HG03103 (cell line): ENCODE measurements at regions not wholly inside any gene's neighbourhood (a gene's known extent, or its start where the extent isn't known, plus 50 kb on each side); places are given as distances from the start of the nearest gene placed in this dataset.
"Not testable (repeated sequence)": the region's sequence is repeated elsewhere in the genome, so short reads cannot be mapped to it uniquely, and the experiment has no call there.

Source experiments
- ATAC-seq: cut with Tn5 transposase; IDR thresholded peaks from one replicate; pipeline ENCODE4 v1.9.1; 2021; ENCODE audit warnings: low read depth; ENCODE audit not compliant: unreplicated experiment

DNA sequence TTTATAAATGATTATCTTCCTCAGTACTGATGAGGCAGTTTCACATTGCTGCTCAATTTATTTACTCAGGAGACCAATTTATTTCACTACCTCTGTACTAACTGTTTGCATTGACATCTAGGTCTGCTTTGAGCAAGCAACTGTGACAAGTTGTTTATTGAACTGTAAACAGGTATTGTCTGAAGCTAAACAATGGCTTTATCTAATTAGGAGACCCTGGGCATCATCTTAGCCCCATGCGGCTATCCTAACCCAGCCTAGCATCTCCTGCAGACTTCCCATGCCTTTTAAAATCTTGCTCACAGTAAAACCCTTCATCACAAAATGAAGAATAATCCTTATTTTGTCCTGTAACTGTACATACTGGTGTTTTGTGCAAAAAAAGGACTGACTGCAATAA, 348.2 kb downstream of the RWDD3 start:
- ATAC-seq: no peak

DNA sequence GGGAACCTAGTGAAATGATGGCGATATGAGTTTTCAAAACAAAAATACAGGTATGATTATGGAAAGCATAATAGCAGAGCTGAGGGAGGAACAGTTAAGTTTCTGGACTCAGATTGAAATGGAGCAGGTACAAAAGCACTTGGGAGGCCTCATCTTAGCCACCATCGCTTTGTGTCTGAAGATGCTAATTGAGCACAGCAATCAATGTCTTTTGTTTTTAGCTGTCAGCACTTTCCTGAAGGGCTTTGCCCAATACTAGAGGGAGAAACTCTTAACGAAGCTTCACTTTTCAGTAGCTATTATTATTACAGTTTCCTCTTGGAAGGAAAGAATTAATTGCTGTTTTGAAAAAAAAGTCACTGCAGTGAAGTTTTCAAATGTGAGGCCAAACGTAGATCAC, 348.7 kb downstream of the RWDD3 start:
- ATAC-seq: no peak

DNA sequence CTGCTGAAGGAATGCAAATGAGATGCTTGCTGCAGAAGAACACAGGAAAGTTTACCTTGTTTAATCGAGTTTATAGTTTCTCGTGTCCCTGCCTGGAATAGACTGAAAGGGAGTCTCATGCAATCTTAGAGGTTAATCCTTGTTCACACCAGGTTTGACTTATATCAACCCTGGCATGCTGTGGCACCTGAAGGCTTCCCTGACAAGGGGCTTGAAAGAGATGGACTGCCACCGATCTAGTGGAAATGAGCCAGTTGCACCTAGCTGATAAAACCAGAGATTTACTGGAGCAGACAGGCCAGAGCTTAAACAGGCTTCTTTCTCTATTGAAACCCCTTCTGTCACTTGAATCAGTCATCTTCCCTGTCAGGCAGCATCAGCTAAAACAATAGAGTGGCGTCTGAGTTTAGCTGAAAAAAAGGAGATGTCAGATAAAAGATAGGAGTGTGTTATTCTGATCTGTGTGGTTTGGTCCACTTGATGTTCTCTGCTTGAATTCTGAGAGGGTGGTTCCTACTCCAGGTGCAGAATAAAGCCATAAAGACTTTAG, 349.7 kb downstream of the RWDD3 start:
- no peak for ATAC-seq

DNA sequence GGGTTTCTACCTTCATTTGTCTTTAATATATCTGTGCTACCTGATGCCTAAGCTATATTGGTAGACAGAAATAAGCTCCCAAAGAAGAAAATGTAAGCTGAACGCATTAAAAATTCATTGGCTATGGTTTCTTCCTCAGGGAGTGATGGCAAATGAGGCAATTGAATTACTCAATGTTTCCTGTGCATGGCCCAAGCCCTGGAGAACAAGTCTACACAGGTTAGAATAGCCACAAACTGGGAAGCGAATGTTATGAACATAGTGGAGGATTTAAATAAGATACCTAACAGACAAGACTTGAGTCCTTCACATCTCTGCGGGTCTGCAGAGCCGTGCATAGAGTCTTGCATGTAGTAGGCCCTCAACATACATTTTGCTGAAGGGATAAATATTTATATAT, 350.3 kb downstream of the RWDD3 start:
- no peak for ATAC-seq

DNA sequence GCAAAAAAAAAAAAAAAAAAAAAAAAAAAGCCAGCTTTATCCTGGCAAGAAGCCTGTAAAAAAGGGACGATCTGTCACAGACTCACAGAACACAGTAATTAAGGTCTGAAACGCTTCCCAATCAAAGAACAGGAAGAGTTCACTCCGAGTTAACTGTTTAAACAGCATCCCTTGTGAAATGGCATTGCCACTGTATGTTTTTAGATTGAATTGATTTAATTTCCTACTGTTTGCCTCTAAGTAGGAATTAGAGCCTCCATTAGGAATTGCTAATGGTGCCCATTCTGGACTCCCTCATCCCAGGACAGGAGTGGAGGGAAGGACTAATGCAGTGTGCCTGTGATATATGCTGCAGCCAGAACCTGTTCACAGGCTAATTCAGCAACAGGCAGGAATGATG, 370.8 kb downstream of the RWDD3 start:
- no peak for ATAC-seq

DNA sequence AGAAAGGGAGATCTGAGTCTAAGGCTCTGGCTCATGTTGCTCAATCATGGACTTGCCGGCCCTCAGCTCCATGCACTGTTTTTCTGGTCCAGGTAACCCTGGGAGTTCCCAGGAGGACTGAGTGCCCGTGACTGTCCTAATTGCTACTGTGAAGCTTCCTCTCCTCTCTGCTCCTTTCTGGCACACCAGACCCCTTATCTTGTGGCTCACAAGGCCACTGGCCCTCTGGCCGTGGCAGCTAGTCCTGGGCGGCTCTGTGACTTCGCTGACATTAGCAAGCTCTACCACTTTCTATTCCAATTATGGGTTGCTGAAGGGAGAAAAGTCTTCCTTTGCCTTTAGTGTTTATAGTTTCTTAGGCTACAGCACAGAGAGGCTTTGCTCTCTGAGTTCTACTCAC, 380.2 kb downstream of the RWDD3 start:
- no peak for ATAC-seq

DNA sequence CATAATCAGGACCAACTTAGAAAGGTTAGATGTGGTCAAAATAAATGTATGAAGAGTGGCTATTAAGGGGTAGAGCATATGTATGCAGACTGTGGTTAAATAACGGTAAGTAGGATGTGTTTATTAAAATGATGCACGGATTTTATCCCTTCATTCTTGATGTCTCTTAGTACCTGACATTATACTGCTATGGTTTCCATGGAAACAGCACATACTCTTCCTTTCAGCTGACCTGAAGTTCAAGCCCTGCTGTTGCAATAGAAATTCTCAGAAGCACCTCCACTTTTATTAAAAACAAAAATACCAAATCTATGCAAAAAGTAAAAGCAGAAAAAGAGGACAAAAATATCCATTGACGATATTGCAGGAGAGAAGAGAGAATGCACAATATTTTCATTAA, 381.4 kb downstream of the RWDD3 start:
- no peak for ATAC-seq

DNA sequence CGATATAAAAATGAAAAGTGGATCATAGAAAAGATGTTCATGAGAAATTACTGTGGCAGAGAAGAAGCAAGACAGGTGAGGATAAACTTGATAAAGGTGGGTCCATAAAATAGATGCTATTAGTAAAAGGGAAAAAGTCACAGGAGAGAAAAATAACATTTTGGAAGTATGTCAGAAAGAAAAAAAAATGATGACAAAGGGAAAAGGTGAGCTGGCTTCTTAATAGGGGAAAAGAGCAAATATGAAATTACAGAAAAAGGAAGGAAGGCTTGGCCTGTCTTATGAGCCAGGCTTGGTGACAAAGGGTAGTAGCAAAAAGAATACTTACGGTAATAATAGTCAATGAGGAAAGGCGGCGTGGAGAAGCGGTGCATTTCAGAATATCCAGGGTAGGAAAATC, 386.1 kb downstream of the RWDD3 start:
- no peak for ATAC-seq

DNA sequence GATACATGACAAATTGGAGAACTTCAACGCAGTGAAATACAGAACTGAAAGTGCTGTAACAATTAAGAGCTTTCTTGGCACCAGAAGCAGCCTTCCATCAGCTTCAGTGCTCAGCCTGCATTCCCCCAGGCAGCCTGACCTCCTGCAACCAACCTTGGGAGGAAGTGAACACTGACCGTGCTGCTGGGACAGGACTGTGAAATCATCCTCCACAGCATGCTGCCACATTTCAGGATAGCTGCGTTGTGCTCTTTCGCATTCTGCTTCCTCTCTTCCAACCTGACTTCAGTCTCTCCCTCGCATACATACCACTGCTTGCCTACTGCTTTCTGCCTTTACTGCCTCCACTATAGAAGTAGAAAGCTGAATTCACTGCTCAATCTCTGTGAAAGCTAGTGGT, 388.6 kb downstream of the RWDD3 start:
- ATAC-seq: no peak

DNA sequence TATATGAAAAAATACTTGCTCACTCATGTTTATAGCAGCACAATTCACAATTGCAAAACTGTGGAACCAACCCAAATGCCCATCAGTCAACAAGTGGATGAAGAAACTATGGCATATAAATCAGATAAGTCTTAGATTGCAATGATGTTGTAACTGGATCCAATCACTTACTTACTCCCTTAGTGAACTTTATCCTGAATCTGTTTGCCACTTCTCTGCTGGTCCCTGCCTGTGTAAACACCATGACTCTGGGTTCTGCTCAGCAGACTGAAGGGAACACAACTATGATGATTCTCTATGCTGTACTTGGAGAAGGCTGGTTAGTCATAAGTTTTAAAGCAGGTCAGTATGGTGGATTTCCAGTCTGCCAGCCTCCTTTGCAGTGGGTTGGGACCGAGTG, 391.2 kb downstream of the RWDD3 start:
- ATAC-seq: no peak

DNA sequence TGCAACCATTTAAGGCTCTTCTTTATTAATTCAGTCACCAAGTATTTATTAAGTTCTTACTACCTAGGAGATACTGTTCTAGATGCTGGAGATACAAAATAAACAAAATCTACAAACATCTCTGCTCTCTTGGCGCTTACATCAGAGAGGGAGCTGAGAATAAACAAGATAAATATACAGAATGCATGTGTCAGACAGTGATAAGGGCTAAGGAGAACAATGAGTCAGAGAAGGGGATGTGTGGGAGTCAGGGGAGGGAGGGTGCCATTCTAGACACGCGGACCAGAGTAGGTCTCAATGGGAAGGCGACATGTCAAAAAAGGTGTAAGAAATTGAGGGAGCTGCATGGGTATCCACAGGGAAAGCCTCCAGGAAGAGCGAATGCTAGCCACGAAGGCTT, 393.2 kb downstream of the RWDD3 start:
- ATAC-seq: no peak

DNA sequence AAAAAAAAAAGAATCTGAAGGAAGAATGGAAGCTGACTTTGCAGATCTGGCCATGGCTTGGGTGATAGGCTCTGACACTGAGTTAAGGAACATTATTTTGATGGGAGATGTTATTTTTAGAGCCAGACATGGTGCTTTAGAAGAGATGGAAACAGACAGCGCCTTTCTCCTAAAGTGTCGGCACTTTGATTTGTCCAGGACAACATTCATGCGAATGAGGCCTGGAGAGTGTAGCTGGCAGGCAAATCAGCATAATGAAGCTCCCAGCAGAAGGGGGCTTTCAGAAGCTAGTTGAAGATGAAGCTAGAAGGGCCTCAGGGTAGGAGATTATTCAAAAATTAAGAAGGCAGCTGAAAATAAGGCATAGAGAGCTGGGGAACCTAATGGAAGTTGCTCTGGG, 397.7 kb downstream of the RWDD3 start:
- no peak for ATAC-seq

DNA sequence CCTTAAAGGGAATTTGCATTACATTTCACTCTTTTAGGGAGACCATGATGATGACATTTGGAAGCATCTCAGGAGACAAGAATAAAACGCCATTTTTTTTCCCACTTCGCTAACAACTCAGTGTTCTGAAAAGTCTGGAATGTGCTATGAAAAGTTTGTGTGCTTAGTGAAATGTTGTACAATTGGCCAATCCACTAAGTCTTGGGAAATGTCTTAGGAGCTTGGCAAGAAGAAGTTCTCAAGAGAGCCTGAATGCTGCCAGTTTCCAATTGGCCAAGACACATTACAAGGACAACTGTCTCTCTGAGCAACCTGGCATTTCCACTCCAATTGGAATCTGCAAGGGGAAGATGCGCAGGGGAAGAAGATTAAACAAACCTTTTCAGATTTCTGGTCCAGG, 401.8 kb downstream of the RWDD3 start:
- ATAC-seq: no peak

DNA sequence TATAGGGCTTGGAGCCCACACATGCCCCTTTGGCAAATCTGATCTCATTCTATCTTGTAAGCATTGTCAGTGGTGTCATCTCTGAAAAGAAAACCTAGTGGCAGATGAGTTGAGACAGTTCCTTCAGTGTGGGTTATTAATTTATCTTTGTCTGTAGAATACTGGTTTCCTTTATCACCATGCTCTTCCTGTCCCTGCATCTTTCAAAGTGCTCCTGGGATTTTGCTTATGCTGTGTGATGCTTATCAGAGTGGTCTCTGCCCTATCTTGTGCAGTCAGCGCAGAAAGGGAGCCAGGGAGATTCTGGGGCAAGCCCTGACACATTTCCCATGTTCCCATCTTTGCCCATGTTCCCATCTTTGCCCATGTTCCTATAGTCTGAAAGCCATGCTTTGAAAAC, 402.9 kb downstream of the RWDD3 start:
- no peak for ATAC-seq

DNA sequence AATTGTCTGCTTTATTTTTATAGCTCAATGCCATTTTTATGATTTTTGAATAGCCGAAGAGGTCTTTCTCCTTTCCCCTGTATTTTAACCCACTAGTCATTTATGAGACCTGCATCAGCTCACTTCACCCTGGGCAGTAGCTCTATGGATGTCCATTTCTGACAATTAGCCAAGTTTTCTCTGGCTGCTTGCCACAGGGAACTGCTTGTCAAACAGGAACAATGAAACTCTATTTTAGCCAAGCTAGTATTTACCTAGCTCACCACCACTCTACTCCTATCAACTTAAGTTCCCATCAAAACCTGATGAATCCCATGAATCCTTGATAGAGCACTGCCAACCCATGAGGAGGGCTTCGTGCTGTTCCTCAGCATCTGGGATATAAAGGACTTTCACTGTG, 406.7 kb downstream of the RWDD3 start:
- ATAC-seq: no peak

DNA sequence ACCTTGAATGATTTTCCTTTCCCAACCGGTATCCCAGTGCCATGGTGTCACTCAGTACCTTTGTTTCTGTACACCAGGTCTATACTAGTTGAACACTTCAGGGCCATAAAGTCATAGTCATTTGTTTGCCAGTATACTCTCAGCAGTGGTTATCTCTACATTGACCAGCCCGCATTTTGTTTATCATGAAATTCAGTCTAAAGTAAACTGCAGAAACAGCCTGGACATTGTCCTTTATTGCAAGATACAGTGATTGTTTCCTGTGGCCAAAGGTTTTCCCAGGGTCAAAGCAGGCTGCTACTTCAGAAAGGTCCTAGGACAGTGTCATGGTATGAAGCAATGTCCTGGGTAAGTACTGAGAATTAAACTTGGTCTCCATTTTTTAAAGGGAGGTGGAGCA, 407.4 kb downstream of the RWDD3 start:
- no peak for ATAC-seq

DNA sequence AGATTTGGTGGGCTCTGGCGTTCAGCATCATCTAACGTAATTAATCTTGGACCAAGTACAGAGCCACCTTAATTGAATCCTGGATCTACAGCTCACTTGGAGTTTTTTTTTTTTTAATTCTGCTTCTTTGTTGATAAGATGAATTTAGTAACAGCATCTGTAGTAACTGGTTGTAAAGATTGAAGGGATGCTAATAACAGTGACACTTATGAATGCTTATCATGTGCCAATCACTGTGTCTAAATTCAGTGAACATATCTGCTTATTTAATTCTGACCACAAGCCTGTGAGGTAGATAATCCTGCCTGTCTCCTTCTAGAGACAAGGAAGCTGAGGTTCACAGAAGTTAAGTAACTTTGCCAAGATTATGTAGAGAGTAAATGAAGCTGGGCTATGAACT, 408.0 kb downstream of the RWDD3 start:
- ATAC-seq: no peak

DNA sequence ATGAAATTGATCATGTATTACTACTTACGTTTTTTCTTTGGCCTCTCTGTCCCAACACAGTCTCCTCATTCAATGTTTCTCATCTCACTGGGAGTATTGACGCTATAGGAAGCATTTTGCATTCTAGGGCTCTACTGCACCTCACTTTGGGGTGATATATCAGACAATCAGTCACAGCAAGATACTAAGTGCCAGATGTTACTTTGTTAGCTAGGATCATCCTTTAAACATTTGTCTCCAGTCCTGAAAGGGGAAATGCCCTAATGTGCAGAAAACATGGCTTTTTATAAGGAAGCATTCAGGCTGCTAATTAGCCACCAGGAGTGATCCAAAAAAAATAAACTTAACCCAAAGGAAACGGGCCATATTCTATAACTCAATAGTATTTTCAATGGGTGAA, 409.1 kb downstream of the RWDD3 start:
- no peak for ATAC-seq

DNA sequence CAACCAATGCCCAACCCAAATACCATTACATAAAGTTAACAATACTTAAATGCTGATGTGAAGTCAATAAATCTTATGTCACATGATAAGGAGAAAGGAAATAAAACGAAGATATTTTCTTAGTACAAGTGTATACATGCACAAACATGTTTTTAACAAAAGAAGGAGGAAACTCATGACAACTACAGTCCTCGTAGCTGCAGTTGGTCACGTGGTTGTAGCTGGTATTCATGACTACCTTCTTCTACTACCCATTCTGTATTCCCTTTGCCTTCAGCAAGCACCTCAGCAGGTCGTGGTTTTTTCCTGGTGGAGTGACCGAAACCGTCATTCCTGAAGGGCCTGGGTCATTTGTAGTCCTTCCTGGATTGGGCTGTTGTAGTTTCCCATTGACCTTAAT, 411.1 kb downstream of the RWDD3 start:
- ATAC-seq: not testable (repeated sequence)

DNA sequence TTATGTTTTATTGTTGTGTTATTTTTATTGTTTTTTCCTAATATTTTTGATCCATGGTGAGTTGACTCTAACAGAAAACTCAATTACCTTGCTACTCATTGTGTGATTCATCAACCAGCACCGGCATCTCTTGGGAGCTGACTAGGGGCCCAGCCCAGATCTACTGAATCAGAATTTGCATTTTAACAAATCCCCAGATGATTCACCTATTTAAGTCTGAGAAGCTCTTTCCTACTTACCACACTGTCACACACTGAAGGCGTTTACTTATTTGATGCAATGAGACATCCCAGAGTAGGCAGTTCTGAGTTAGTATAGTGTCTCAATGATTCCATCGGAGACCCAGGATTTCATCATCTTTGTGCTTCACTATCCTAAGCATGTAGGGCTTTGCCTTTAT, 416.6 kb downstream of the RWDD3 start:
- no peak for ATAC-seq

DNA sequence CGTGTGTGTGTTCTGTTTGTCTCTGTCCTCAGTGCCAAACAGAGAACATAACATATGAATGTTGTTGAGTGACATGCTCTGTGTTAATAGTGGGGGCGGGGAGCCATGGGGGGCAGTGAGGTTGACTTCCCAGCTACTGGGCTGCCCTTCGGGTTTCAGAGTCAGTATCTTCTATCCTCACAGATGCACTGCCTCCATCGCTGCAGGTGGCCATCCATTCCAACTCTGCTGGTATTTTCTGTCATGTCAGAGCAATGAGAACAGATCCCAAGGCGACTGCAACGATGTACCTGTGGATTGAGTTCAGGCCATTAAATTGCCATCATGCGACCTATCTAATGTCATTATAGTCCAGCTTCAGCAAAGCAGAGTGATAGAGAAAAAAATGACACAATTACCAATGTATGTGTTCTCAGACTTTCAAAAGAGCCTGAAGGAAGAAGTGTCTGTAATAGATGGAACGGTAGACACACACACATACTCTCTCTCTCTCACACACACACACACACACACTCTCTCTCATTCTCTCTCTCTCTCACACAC, 418.5 kb downstream of the RWDD3 start:
- no peak for ATAC-seq

DNA sequence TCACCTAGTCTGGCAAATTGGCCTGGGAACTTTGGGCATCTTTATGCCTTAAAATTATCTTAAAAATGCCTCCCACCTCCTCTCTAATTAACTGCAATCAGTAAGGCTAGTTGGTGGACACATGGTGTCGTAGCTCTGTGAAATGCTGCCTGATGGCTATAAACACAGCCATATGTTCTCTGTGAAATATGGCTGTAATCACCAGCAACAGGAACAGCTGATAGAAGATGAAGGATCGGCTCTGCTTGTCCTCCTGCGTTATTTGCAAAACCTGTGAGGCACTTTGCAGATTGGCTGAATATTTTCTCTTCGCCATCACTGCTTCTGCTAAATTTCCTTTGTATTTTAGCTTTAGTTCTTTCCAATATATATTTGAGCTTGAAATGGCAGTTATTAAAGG, 419.6 kb downstream of the RWDD3 start:
- no peak for ATAC-seq

DNA sequence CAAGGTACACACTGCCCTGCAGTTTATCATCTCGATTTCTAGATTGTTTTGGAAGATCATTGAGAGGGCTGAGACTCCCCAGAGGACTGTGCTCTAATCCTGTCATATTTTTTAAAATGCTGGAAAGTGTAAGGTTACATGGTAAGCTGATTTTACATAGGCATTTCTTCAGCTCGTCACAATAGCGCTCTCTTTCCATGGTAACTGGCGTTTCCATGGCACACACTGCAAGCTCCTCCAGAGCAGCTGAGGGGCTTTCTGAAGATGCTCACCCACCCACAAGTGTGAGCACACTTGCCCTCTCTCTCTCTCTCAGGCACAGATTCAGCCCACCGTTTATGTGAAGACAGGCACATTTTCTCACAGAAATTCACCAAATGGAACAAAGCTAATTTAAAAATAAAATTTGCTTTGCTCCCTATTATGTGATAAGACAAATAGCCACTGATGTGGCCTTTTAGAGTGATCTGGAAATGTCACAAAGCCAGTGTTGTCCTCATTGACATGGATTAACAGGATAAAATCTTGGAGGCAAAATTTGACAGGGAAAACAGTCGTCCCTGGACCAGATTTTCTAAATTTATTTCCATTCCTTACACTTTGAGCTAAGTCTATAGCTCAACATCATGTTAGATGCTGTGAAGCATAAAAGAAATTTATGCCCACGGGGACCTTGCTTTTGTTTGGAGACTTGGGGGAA, 421.5 kb downstream of the RWDD3 start:
- no peak for ATAC-seq
